K562 (cell line): ENCODE measurements at regions not wholly inside any gene's neighbourhood (a gene's known extent, or its start where the extent isn't known, plus 50 kb on each side); places are given as distances from the start of the nearest gene placed in this dataset.

Experiments
- ATAC-seq: fragments of 200-7000 bp; cut with Tn5 transposase; 3 replicates; pipeline ENCODE4 v1.9.1; 2020; ENCODE audit warnings: moderate library complexity
- BruUV-seq: library from RNA; stranded (reverse); fragments of 400-500 nt; replicated peaks from 2 replicates; lab custom pipeline; 2021; lab: Mats Ljungman, UMichigan
- CTCF ChIA-PET: fragments of 300-600 bp; formaldehyde crosslinking; extraction: SDS; loops from one replicate; lab custom pipeline; 2021; ENCODE audit warnings: low intra/inter-chr PET ratio; lab: Yijun Ruan, JAX
- POLR2A ChIA-PET: fragments of 300-600, 350-650 bp; sonication (Branson Sonifier 250); formaldehyde crosslinking; extraction: SDS; loops from one replicate; lab custom pipeline; 2021; ENCODE audit warnings: antibody characterized with exemption, inconsistent platforms; lab: Yijun Ruan, JAX
- DNase-seq, 4 experiments: peaks; one replicate each; pipeline versions ENCODE4 v3.0.0 to v3.0.0-alpha.2; 2011 to 2018; ENCODE audit warnings: low spot score in 3 of 4, mixed read lengths in 3 of 4; ENCODE audit errors: extremely low read depth in 1 of 4
- FAIRE-seq: peaks from 2 replicates; lab custom pipeline; 2011; peaks lifted over from hg19 to GRCh38; lab: Jason Lieb, UNC
- H2AFZ ChIP-seq: 2 replicates; pipeline ENCODE4 v1.6.0; 2011; ENCODE audit warnings: low read depth, low read length, control low read depth, inconsistent platforms
- H3K27ac ChIP-seq: fragments of 200-600 bp; 3 replicates; pipeline ENCODE4 v1.8.0; 2011; ENCODE audit warnings: low read depth, mild to moderate bottlenecking, control low read depth, inconsistent platforms, low read length, moderate library complexity, mixed read lengths; ENCODE audit errors: extremely low read depth
- H3K27me3 ChIP-seq, 2 experiments: fragments of 300-600 bp in 1 of 2; 2 replicates in 1 of 2; 3 replicates in 1 of 2; pipeline versions ENCODE4 v1.6.0 to v1.8.0; 2011; ENCODE audit warnings: inconsistent platforms in 2 of 2, low read length in 2 of 2, mild to moderate bottlenecking in 1 of 2, mixed read lengths in 1 of 2, moderate library complexity in 1 of 2; ENCODE audit not compliant: control insufficient read depth in 2 of 2, insufficient read depth in 2 of 2
- H3K36me3 ChIP-seq: fragments of 300-600 bp; 3 replicates; pipeline ENCODE4 v1.8.0; 2011; ENCODE audit warnings: mild to moderate bottlenecking, low read length, inconsistent platforms; ENCODE audit not compliant: control insufficient read depth, insufficient read depth
- H3K4me1 ChIP-seq, 2 experiments: fragments of 200-600 bp in 1 of 2; replicated peaks in 1 of 2; 2 replicates in 1 of 2; 3 replicates in 1 of 2; pipeline versions ENCODE4 v1.5.1 to v1.8.0; 2011; ENCODE audit warnings: inconsistent platforms in 2 of 2, low read length in 2 of 2, mild to moderate bottlenecking in 1 of 2, mixed read lengths in 1 of 2, moderate library complexity in 1 of 2; ENCODE audit not compliant: control insufficient read depth in 2 of 2, insufficient read depth in 2 of 2
- H3K4me2 ChIP-seq: 2 replicates; pipeline ENCODE4 v1.6.1; 2011; ENCODE audit warnings: low read length, control low read depth, inconsistent platforms, mixed read lengths; ENCODE audit not compliant: insufficient read depth
- H3K4me3 ChIP-seq: fragments of 200-600 bp; sonication (generic), shearing (Covaris generic); 2 replicates; pipeline ENCODE4 v1.5.1; 2016; ENCODE audit warnings: control low read depth, inconsistent platforms
- H3K79me2 ChIP-seq: fragments of 200-600 bp; 3 replicates; pipeline ENCODE4 v1.8.0; 2011; ENCODE audit warnings: low read length, inconsistent platforms; ENCODE audit not compliant: control insufficient read depth, insufficient read depth
- H3K9ac ChIP-seq, 2 experiments: 2 replicates each; pipeline versions ENCODE4 v1.6.0 to v1.6.1; 2011; ENCODE audit warnings: low read depth in 2 of 2, low read length in 2 of 2, control low read depth in 1 of 2, inconsistent platforms in 1 of 2, mild to moderate bottlenecking in 1 of 2, mixed read lengths in 1 of 2; ENCODE audit not compliant: insufficient read depth in 1 of 2
- H3K9me1 ChIP-seq: one replicate; pipeline ENCODE4 v1.6.0; 2011; ENCODE audit warnings: inconsistent platforms, mild to moderate bottlenecking, low read length, moderate library complexity; ENCODE audit not compliant: control insufficient read depth, insufficient read depth
- H3K9me3 ChIP-seq: replicated peaks from 2 replicates; pipeline ENCODE4 v1.5.1; 2011; ENCODE audit warnings: low read depth, low read length, inconsistent platforms; ENCODE audit not compliant: control insufficient read depth, insufficient read depth
- H4K20me1 ChIP-seq: replicated peaks from 2 replicates; pipeline ENCODE4 v1.6.1; 2011; ENCODE audit warnings: low read length, inconsistent platforms, mixed read lengths; ENCODE audit not compliant: control insufficient read depth, insufficient read depth
- CEBPG ChIP-seq, 3 experiments: fragments of 200-800 bp in 1 of 3; sonication (Bioruptor generic) in 1 of 3; sonication (generic) in 1 of 3; formaldehyde crosslinking in 1 of 3; IDR thresholded peaks in 2 of 3; conservative IDR thresholded peaks in 1 of 3; 2 replicates each; pipeline versions ENCODE4 v1.6.1 to v1.8.0; 2016 to 2022; ENCODE audit warnings: missing compliant biosample characterization in 2 of 3, missing genetic modification characterization in 2 of 3, mild to moderate bottlenecking in 1 of 3, missing genetic modification reagents in 1 of 3
- E2F8 ChIP-seq: fragments of 450-650 bp; IDR thresholded peaks from 2 replicates; pipeline ENCODE4 v1.7.1; 2018; ENCODE audit warnings: mild to moderate bottlenecking, low read depth; ENCODE audit not compliant: partially characterized antibody
- GATAD2A ChIP-seq: fragments of 450-650 bp; IDR thresholded peaks from 2 replicates; pipeline ENCODE4 v1.6.1; 2017
- IFI16 ChIP-seq: fragments of 250-450 bp; sonication (Bioruptor Pico); IDR thresholded peaks from 2 replicates; pipeline ENCODE4 v2.1.2; 2022; ENCODE audit warnings: mild to moderate bottlenecking, inconsistent platforms
- MAFK ChIP-seq: IDR thresholded peaks from 2 replicates; pipeline ENCODE4 v1.6.1; 2011; ENCODE audit warnings: low read length, improper control_type of control experiment
- PHB ChIP-seq: fragments of 250-450 bp; sonication (Bioruptor Pico); IDR thresholded peaks from 2 replicates; pipeline ENCODE4 v1.5.0; 2021
- SMARCE1 ChIP-seq: fragments of 450-650 bp; IDR thresholded peaks from 2 replicates; pipeline ENCODE4 v1.7.1; 2016; ENCODE audit warnings: mild to moderate bottlenecking
- SPI1 ChIP-seq: IDR thresholded peaks from 2 replicates; pipeline ENCODE4 v1.6.1; 2011; ENCODE audit warnings: low read depth, low read length, control low read depth, borderline replicate concordance
- ZNF696 ChIP-seq: fragments of 250-450 bp; sonication (Bioruptor Pico); conservative IDR thresholded peaks from 2 replicates; pipeline ENCODE4 v1.4.0; 2020; ENCODE audit warnings: mild to moderate bottlenecking, moderate library complexity
- ZNF77 ChIP-seq: fragments of 250-450 bp; sonication (Bioruptor Pico); IDR thresholded peaks from 2 replicates; pipeline ENCODE4 v1.5.0; 2020
- WGBS: fragments of 100-300 bp; shearing (Covaris generic); methylation state at CpG from one replicate; pipeline ENCODE4 v1.1.6; 2016; ENCODE audit warnings: low coverage, mixed read lengths; ENCODE audit not compliant: insufficient coverage; ENCODE audit errors: missing lambda C conversion rate; 5-methylcytosine and 5-hydroxymethylcytosine counted together
- in situ Hi-C: fragments of 300-500 bp; cut with MboI; formaldehyde crosslinking; loops from 4 replicates; pipeline ENCODE4 v1.15.0; 2018; ENCODE audit warnings: inconsistent platforms, mixed read lengths
- intact Hi-C: fragments of 100-400 bp; cut with micrococcal nuclease; formaldehyde crosslinking; loops from 2 replicates; pipeline ENCODE4 v1.14.2; 2022

GRCh38 chr19:28019371-28019770 lies 1193.6 kb downstream of the UQCRFS1 start:
- intact Hi-C loops: no loop called here
- CTCF ChIA-PET: no interaction called here
- in situ Hi-C loops: no loop called here
- 0% methylated on average over 7 of the region's 7 CpGs for WGBS
- BruUV-seq: no TSS peak
- Histone ChIP-seq H3K79me2 (no peaks in the 10 kb centered on the region), H2AFZ (no peak overlapping the region), H3K9me3 (no peaks in the 10 kb centered on the region), H3K27me3 (no peaks in the 10 kb centered on the region), H3K27ac (no peak overlapping the region), H3K9ac (no peak overlapping the region), H4K20me1 (no peaks in the 10 kb centered on the region), H3K9me1 (no peaks in the 10 kb centered on the region), H3K4me3 (no peak overlapping the region), H3K4me1 (no peaks in the 10 kb centered on the region), H3K4me2 (no peak overlapping the region), H3K36me3 (no peaks in the 10 kb centered on the region)
- no peak for TF ChIP-seq MAFK
- no peak for TF ChIP-seq CEBPG (CRISPR knock-in tag; IDR thresholded peaks at IDR 0.05)
- TF ChIP-seq CEBPG (tag; conservative IDR thresholded peaks at IDR 0.05 in 1 of 2, IDR thresholded peaks at IDR 0.05 in 1 of 2): no peak
- TF ChIP-seq IFI16 (CRISPR knock-in tag): no peak
- TF ChIP-seq SPI1: no peak
- TF ChIP-seq GATAD2A: no peak
- FAIRE-seq: no peak
- ATAC-seq: no peak
- POLR2A ChIA-PET: no interaction called here
- no peak for DNase-seq

GRCh38 chr19:28018499-28018898 lies 1194.5 kb downstream of the UQCRFS1 start:
- Histone ChIP-seq H3K4me3 (no peak overlapping the region), H3K27me3 (no peaks in the 10 kb centered on the region), H2AFZ (no peak overlapping the region), H3K36me3 (no peaks in the 10 kb centered on the region), H3K9ac (no peak overlapping the region), H3K79me2 (no peaks in the 10 kb centered on the region), H3K9me1 (no peaks in the 10 kb centered on the region), H3K9me3 (no peaks in the 10 kb centered on the region), H3K27ac (no peak overlapping the region), H4K20me1 (no peaks in the 10 kb centered on the region), H3K4me1 (no peaks in the 10 kb centered on the region), H3K4me2 (no peak overlapping the region)
- ATAC-seq (no peak), FAIRE-seq (no peak), DNase-seq (no peak)
- POLR2A ChIA-PET: no interaction called here
- CTCF ChIA-PET: no interaction called here
- intact Hi-C loops: no loop called here
- TF ChIP-seq ZNF696 (CRISPR knock-in tag): no peak
- no peak for TF ChIP-seq ZNF77 (CRISPR knock-in tag)
- TF ChIP-seq SMARCE1: no peak
- TF ChIP-seq PHB (CRISPR knock-in tag): no peak
- TF ChIP-seq E2F8: no peak
- in situ Hi-C loops: no loop called here
- WGBS: 5% methylated on average over 5 of the region's 5 CpGs
- no TSS peak for BruUV-seq
